ENCODE measurements at regions not wholly inside any gene's neighbourhood (a gene's known extent, or its start where the extent isn't known, plus 50 kb on each side); places are given as distances from the start of the nearest gene placed in this dataset.

- Histone ChIP-seq H4K20me1 (ENCODE audit: control insufficient read depth, extremely low read depth, insufficient read depth, low read length) (no peaks in the 10 kb centered on the region), H3K9me3 (ENCODE audit: control insufficient read depth, low read depth, low read length) (no peaks in the 10 kb centered on the region), H3K4me2 (ENCODE audit: control insufficient read depth, extremely low read depth, insufficient read depth, low read depth, low read length) (no peak overlapping the region), H3K9me1 (ENCODE audit: control insufficient read depth, extremely low read depth, insufficient read depth, low read length) (no peaks in the 10 kb centered on the region), H3K36me3 (ENCODE audit: control insufficient read depth in 2 of 2, extremely low read depth in 1 of 2, insufficient read depth in 2 of 2, low read length in 2 of 2) (no peaks in the 10 kb centered on the region), H3K27ac (ENCODE audit: control insufficient read depth, insufficient read depth, low read length) (no peak overlapping the region), H2AFZ (ENCODE audit: control insufficient read depth, low read length) (no peak overlapping the region), H3K4me1 (ENCODE audit: control insufficient read depth, extremely low read depth, insufficient read depth, low read length) (no peaks in the 10 kb centered on the region), H3K9ac (ENCODE audit: control insufficient read depth, extremely low read depth, insufficient read depth, low read length) (no peak overlapping the region), H3K27me3 (ENCODE audit: control insufficient read depth, extremely low read depth, insufficient read depth, low read length) (no peaks in the 10 kb centered on the region), H3K4me3 (ENCODE audit: control insufficient read depth in 2 of 3, extremely low read depth in 1 of 3, insufficient read depth in 2 of 3, low read depth in 1 of 3, low read length in 3 of 3) (no peak overlapping the region), H3K79me2 (ENCODE audit: control insufficient read depth, insufficient read depth, low read length) (no peaks in the 10 kb centered on the region)
- FAIRE-seq = no peak
- TF ChIP-seq, protein P1, sequence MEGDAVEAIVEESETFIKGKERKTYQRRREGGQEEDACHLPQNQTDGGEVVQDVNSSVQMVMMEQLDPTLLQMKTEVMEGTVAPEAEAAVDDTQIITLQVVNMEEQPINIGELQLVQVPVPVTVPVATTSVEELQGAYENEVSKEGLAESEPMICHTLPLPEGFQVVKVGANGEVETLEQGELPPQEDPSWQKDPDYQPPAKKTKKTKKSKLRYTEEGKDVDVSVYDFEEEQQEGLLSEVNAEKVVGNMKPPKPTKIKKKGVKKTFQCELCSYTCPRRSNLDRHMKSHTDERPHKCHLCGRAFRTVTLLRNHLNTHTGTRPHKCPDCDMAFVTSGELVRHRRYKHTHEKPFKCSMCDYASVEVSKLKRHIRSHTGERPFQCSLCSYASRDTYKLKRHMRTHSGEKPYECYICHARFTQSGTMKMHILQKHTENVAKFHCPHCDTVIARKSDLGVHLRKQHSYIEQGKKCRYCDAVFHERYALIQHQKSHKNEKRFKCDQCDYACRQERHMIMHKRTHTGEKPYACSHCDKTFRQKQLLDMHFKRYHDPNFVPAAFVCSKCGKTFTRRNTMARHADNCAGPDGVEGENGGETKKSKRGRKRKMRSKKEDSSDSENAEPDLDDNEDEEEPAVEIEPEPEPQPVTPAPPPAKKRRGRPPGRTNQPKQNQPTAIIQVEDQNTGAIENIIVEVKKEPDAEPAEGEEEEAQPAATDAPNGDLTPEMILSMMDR (optimal IDR thresholded peaks at IDR 0.05 in 1 of 3, IDR thresholded peaks at IDR 0.05 in 1 of 3, conservative IDR thresholded peaks at IDR 0.05 in 1 of 3; ENCODE audit: extremely low read depth in 1 of 3, insufficient read depth in 2 of 3, low read length in 3 of 3) = peak in 2 of 3 experiments; percentile 39 to 46
- TF ChIP-seq EZH2 (IDR thresholded peaks at IDR 0.05; ENCODE audit: low read length) = no peak
- no peak for DNase-seq (ENCODE audit: low read depth, low spot score)
- dilution Hi-C loops (cut with MboI; ENCODE audit: extremely low pct_ligation_motif_present, low sequenced_read_pairs) = no loop called here
Measured at GRCh38 chr6:55980627-55981211, 105.3 kb upstream of the BMP5 start.

GRCh38 chr6:55979526-55979925, 104.1 kb upstream of the BMP5 start:
- Histone ChIP-seq H3K4me1 (ENCODE audit: control insufficient read depth, extremely low read depth, insufficient read depth, low read length) (no peaks in the 10 kb centered on the region), H3K4me2 (ENCODE audit: control insufficient read depth, extremely low read depth, insufficient read depth, low read depth, low read length) (no peak overlapping the region), H3K79me2 (ENCODE audit: control insufficient read depth, insufficient read depth, low read length) (no peaks in the 10 kb centered on the region), H3K4me3 (ENCODE audit: control insufficient read depth in 2 of 3, extremely low read depth in 1 of 3, insufficient read depth in 2 of 3, low read depth in 1 of 3, low read length in 3 of 3) (no peak overlapping the region), H4K20me1 (ENCODE audit: control insufficient read depth, extremely low read depth, insufficient read depth, low read length) (no peaks in the 10 kb centered on the region), H3K27me3 (ENCODE audit: control insufficient read depth, extremely low read depth, insufficient read depth, low read length) (no peaks in the 10 kb centered on the region), H3K36me3 (ENCODE audit: control insufficient read depth in 2 of 2, extremely low read depth in 1 of 2, insufficient read depth in 2 of 2, low read length in 2 of 2) (no peaks in the 10 kb centered on the region), H3K9me3 (ENCODE audit: control insufficient read depth, low read depth, low read length) (no peaks in the 10 kb centered on the region), H3K27ac (ENCODE audit: control insufficient read depth, insufficient read depth, low read length) (no peak overlapping the region), H2AFZ (ENCODE audit: control insufficient read depth, low read length) (no peak overlapping the region), H3K9me1 (ENCODE audit: control insufficient read depth, extremely low read depth, insufficient read depth, low read length) (no peaks in the 10 kb centered on the region), H3K9ac (ENCODE audit: control insufficient read depth, extremely low read depth, insufficient read depth, low read length) (no peak overlapping the region)
- no peak for FAIRE-seq
- DNase-seq (ENCODE audit: low read depth, low spot score) = no peak
- TF ChIP-seq, protein P1 (optimal IDR thresholded peaks at IDR 0.05 in 1 of 3, IDR thresholded peaks at IDR 0.05 in 1 of 3, conservative IDR thresholded peaks at IDR 0.05 in 1 of 3; ENCODE audit: extremely low read depth in 1 of 3, insufficient read depth in 2 of 3, low read length in 3 of 3) = no peak
- TF ChIP-seq EZH2 (IDR thresholded peaks at IDR 0.05; ENCODE audit: low read length) = no peak
- dilution Hi-C loops (cut with MboI; ENCODE audit: extremely low pct_ligation_motif_present, low sequenced_read_pairs) = no loop called here

All from keratinocyte (primary cell).